Neural progenitor cell (in vitro differentiated cells): ENCODE measurements at regions not wholly inside any gene's neighbourhood (a gene's known extent, or its start where the extent isn't known, plus 50 kb on each side); places are given as distances from the start of the nearest gene placed in this dataset.

Experiments used
- DNase-seq: peaks from one replicate; pipeline ENCODE4 v3.0.0-alpha.2; 2016; ENCODE audit warnings: low spot score
- H2AFZ ChIP-seq: fragments of 200-600 bp; sonication (generic); replicated peaks from 2 replicates; pipeline ENCODE4 v1.6.1; 2016; ENCODE audit warnings: antibody characterized with exemption
- H3F3A ChIP-seq: fragments of 200-600 bp; sonication (generic); 2 replicates; pipeline ENCODE4 v1.6.1; 2016; ENCODE audit warnings: antibody characterized with exemption, low read depth
- H3K27ac ChIP-seq: fragments of 200-600 bp; sonication (generic); 2 replicates; pipeline ENCODE4 v1.5.1; 2016; ENCODE audit warnings: mild to moderate bottlenecking
- H3K27me3 ChIP-seq: fragments of 200-600 bp; sonication (generic); 2 replicates; pipeline ENCODE4 v1.6.1; 2016; ENCODE audit warnings: mild to moderate bottlenecking, moderate library complexity
- H3K36me3 ChIP-seq: fragments of 200-600 bp; sonication (generic); 2 replicates; pipeline ENCODE4 v1.5.1; 2016
- H3K4me1 ChIP-seq: fragments of 200-600 bp; sonication (generic); 2 replicates; pipeline ENCODE4 v1.6.1; 2016; ENCODE audit warnings: mixed run types
- H3K4me2 ChIP-seq: fragments of 200-600 bp; sonication (generic); 2 replicates; pipeline ENCODE4 v1.6.1; 2016
- H3K4me3 ChIP-seq: fragments of 200-600 bp; sonication (generic); 2 replicates; pipeline ENCODE4 v1.5.1; 2016
- H3K79me2 ChIP-seq: fragments of 200-600 bp; sonication (generic); 2 replicates; pipeline ENCODE4 v1.6.1; 2016; ENCODE audit warnings: low read depth
- H3K9ac ChIP-seq: fragments of 200-600 bp; sonication (generic); 2 replicates; pipeline ENCODE4 v1.6.1; 2016
- H3K9me3 ChIP-seq: fragments of 200-600 bp; sonication (generic); 2 replicates; pipeline ENCODE4 v1.5.1; 2016; ENCODE audit warnings: low read depth
- H4K20me1 ChIP-seq: fragments of 200-600 bp; sonication (generic); 2 replicates; pipeline ENCODE4 v1.6.1; 2016; ENCODE audit warnings: low read depth
- H3K27ac Mint-ChIP-seq: 3 replicates; pipeline ENCODE4 v1.8.0; 2021; ENCODE audit warnings: mixed read lengths
- H3K27me3 Mint-ChIP-seq: 2 replicates; pipeline ENCODE4 v1.8.0; 2022; ENCODE audit warnings: low read depth, mild to moderate bottlenecking, inconsistent platforms, moderate library complexity, mixed read lengths; ENCODE audit not compliant: insufficient read depth
- H3K36me3 Mint-ChIP-seq: 3 replicates; pipeline ENCODE4 v1.8.0; 2021; ENCODE audit warnings: mixed read lengths
- H3K4me1 Mint-ChIP-seq: 3 replicates; pipeline ENCODE4 v1.8.0; 2021; ENCODE audit warnings: mixed read lengths
- H3K4me3 Mint-ChIP-seq: 3 replicates; pipeline ENCODE4 v1.8.0; 2021; ENCODE audit warnings: mild to moderate bottlenecking, moderate library complexity, mixed read lengths
- H3K9me3 Mint-ChIP-seq: 3 replicates; pipeline ENCODE4 v1.8.0; 2020; ENCODE audit warnings: mixed read lengths
- CTCF ChIP-seq: fragments of 200-600 bp; sonication (generic); IDR thresholded peaks from 2 replicates; pipeline ENCODE4 v1.5.1; 2017; ENCODE audit warnings: antibody characterized with exemption, mild to moderate bottlenecking
- EZH2 ChIP-seq: fragments of 200-600 bp; sonication (generic); IDR thresholded peaks from 2 replicates; pipeline ENCODE4 v1.6.1; 2017; ENCODE audit warnings: antibody characterized with exemption, mild to moderate bottlenecking, moderate library complexity
- EZH2phosphoT487 ChIP-seq: fragments of 200-600 bp; sonication (generic); IDR thresholded peaks from 2 replicates; pipeline ENCODE4 v1.6.1; 2017; ENCODE audit warnings: antibody characterized with exemption

GRCh38 chr5:119954106-119954505 is 324.7 kb downstream of the FAM170A start:
- Histone ChIP-seq H3F3A (no peaks in the 10 kb centered on the region), H3K9me3 (no peaks in the 10 kb centered on the region), H3K79me2 (no peaks in the 10 kb centered on the region), H3K27ac (no peak overlapping the region), H4K20me1 (no peaks in the 10 kb centered on the region), H3K4me2 (no peak overlapping the region), H3K9ac (no peak overlapping the region), H3K4me1 (no peaks in the 10 kb centered on the region), H3K4me3 (no peak overlapping the region), H3K27me3 (no peaks in the 10 kb centered on the region), H3K36me3 (no peaks in the 10 kb centered on the region), H2AFZ (no peak overlapping the region)
- no peak for DNase-seq
- Mint-ChIP-seq H3K27ac (no peak overlapping the region), H3K9me3 (no peaks in the 10 kb centered on the region), H3K27me3 (no peaks in the 10 kb centered on the region), H3K4me3 (no peak overlapping the region), H3K4me1 (no peaks in the 10 kb centered on the region), H3K36me3 (no peaks in the 10 kb centered on the region)
- TF ChIP-seq EZH2phosphoT487 = no peak
- TF ChIP-seq CTCF = no peak
- no peak for TF ChIP-seq EZH2

- H3K36me3 ChIP-seq = no peaks in the 10 kb centered on the region
- no peak overlapping the region for H3K27ac ChIP-seq
- no peak overlapping the region for H3K27ac Mint-ChIP-seq
- no peak overlapping the region for H3K4me3 Mint-ChIP-seq
- no peaks in the 10 kb centered on the region for H3K27me3 Mint-ChIP-seq
- H3K9ac ChIP-seq = no peak overlapping the region
- no peaks in the 10 kb centered on the region for H3K27me3 ChIP-seq
- TF ChIP-seq CTCF = no peak
- TF ChIP-seq EZH2 = no peak
- no peaks in the 10 kb centered on the region for H3K4me1 Mint-ChIP-seq
- H4K20me1 ChIP-seq = no peaks in the 10 kb centered on the region
- H3K79me2 ChIP-seq = no peaks in the 10 kb centered on the region
- H3K9me3 ChIP-seq = no peaks in the 10 kb centered on the region
- H3K4me2 ChIP-seq = no peak overlapping the region
- no peaks in the 10 kb centered on the region for H3K9me3 Mint-ChIP-seq
- H3K36me3 Mint-ChIP-seq = no peaks in the 10 kb centered on the region
- H3K4me1 ChIP-seq = no peaks in the 10 kb centered on the region
- no peak overlapping the region for H2AFZ ChIP-seq
- no peaks in the 10 kb centered on the region for H3F3A ChIP-seq
- DNase-seq = no peak
- H3K4me3 ChIP-seq = no peak overlapping the region
These were observed 332.6 kb downstream of the FAM170A start for GRCh38 chr5:119961993-119962392.

- H3K9me3 ChIP-seq = peaks cover 8% of the 10 kb centered on the region
- no peaks in the 10 kb centered on the region for H3K27me3 ChIP-seq
- no peak overlapping the region for H3K9ac ChIP-seq
- DNase-seq = no peak
- H3K36me3 Mint-ChIP-seq = no peaks in the 10 kb centered on the region
- H3K27me3 Mint-ChIP-seq = no peaks in the 10 kb centered on the region
- H4K20me1 ChIP-seq = no peaks in the 10 kb centered on the region
- no peaks in the 10 kb centered on the region for H3K79me2 ChIP-seq
- no peak overlapping the region for H2AFZ ChIP-seq
- no peaks in the 10 kb centered on the region for H3K4me1 ChIP-seq
- TF ChIP-seq EZH2phosphoT487 (no peak), EZH2 (no peak), CTCF (no peak)
- no peak overlapping the region for H3K4me3 Mint-ChIP-seq
- no peaks in the 10 kb centered on the region for H3F3A ChIP-seq
- H3K27ac ChIP-seq = no peak overlapping the region
- peaks cover 2% of the 10 kb centered on the region for H3K9me3 Mint-ChIP-seq
- H3K4me2 ChIP-seq = no peak overlapping the region
- no peak overlapping the region for H3K4me3 ChIP-seq
- H3K36me3 ChIP-seq = no peaks in the 10 kb centered on the region
- no peaks in the 10 kb centered on the region for H3K4me1 Mint-ChIP-seq
- H3K27ac Mint-ChIP-seq = no peak overlapping the region
These were observed 336.7 kb downstream of the FAM170A start for GRCh38 chr5:119966028-119966427.

GRCh38 chr5:119968690-119969089 is 339.3 kb downstream of the FAM170A start:
- H3K4me3 Mint-ChIP-seq = no peak overlapping the region
- no peak overlapping the region for H2AFZ ChIP-seq

More at GRCh38 chr5:119968690-119969089, 339.3 kb downstream of the FAM170A start:
- no peak for DNase-seq
- H3F3A ChIP-seq = no peaks in the 10 kb centered on the region
- peaks cover 2% of the 10 kb centered on the region for H3K9me3 Mint-ChIP-seq
- no peak overlapping the region for H3K4me3 ChIP-seq
- no peaks in the 10 kb centered on the region for H3K4me1 Mint-ChIP-seq
- H3K27me3 ChIP-seq = no peaks in the 10 kb centered on the region
- H3K27ac ChIP-seq = no peak overlapping the region
- no peak overlapping the region for H3K27ac Mint-ChIP-seq
- peaks cover 8% of the 10 kb centered on the region for H3K9me3 ChIP-seq
- H3K27me3 Mint-ChIP-seq = no peaks in the 10 kb centered on the region
- H3K9ac ChIP-seq = no peak overlapping the region
- H4K20me1 ChIP-seq = no peaks in the 10 kb centered on the region
- H3K4me2 ChIP-seq = no peak overlapping the region
- TF ChIP-seq EZH2 (no peak), EZH2phosphoT487 (no peak), CTCF (no peak)
- no peaks in the 10 kb centered on the region for H3K79me2 ChIP-seq
- H3K36me3 ChIP-seq = no peaks in the 10 kb centered on the region
- H3K36me3 Mint-ChIP-seq = no peaks in the 10 kb centered on the region
- H3K4me1 ChIP-seq = no peaks in the 10 kb centered on the region
